ENCODE measurements at regions not wholly inside any gene's neighbourhood (a gene's known extent, or its start where the extent isn't known, plus 50 kb on each side); places are given as distances from the start of the nearest gene placed in this dataset.

GRCh38 chr13:85074543-85075313 is 724.5 kb downstream of the SLITRK6 start (continued):
- TF ChIP-seq ZNF114 (CRISPR knock-in tag; IDR thresholded peaks at IDR 0.05) (no peak), NANOG (IDR thresholded peaks at IDR 0.05; ENCODE audit: borderline replicate concordance) (no peak), ZNF331 (CRISPR knock-in tag; IDR thresholded peaks at IDR 0.05; ENCODE audit: low read depth) (no peak), STAT1 (IDR thresholded peaks at IDR 0.05; ENCODE audit: unreplicated experiment) (no peak), JUNB (IDR thresholded peaks at IDR 0.05; ENCODE audit: unreplicated experiment) (no peak), EZH2 (IDR thresholded peaks at IDR 0.05; ENCODE audit: low read depth, unreplicated experiment) (no peak), REST (IDR thresholded peaks at IDR 0.05; ENCODE audit: unreplicated experiment) (no peak)

- no peak for ATAC-seq
- Mint-ChIP-seq H3K27me3 (ENCODE audit: insufficient read depth, low read depth, poor library complexity) (no peaks in the 10 kb centered on the region), H3K4me3 (no peak overlapping the region), H3K27ac (no peak overlapping the region), H3K4me1 (no peaks in the 10 kb centered on the region), H3K9me3 (no peaks in the 10 kb centered on the region), H3K36me3 (ENCODE audit: low read depth) (no peaks in the 10 kb centered on the region)
- no peaks in the 10 kb centered on the region for H3F3A ChIP-seq (replicated peaks; ENCODE audit: low read depth)
- H3K27ac ChIP-seq (ENCODE audit: low read depth) = no peak overlapping the region
- no peak for TF ChIP-seq ZNF114 (CRISPR knock-in tag; IDR thresholded peaks at IDR 0.05)
- TF ChIP-seq REST (IDR thresholded peaks at IDR 0.05; ENCODE audit: unreplicated experiment) = no peak
- no peak for TF ChIP-seq JUNB (IDR thresholded peaks at IDR 0.05; ENCODE audit: unreplicated experiment)
- TF ChIP-seq CREB1 (CRISPR knock-in tag; IDR thresholded peaks at IDR 0.05; ENCODE audit: low read depth) = no peak
- H3K79me2 ChIP-seq (replicated peaks; ENCODE audit: insufficient read depth) = no peaks in the 10 kb centered on the region
- no peak overlapping the region for H3K4me3 ChIP-seq
- no peaks in the 10 kb centered on the region for H3K9me2 ChIP-seq (ENCODE audit: insufficient read depth)
- H3K4me1 ChIP-seq (ENCODE audit: insufficient read depth) = no peaks in the 10 kb centered on the region
- H3K36me3 ChIP-seq (ENCODE audit: insufficient read depth) = no peaks in the 10 kb centered on the region
- no peaks in the 10 kb centered on the region for H3K27me3 ChIP-seq (ENCODE audit: insufficient read depth)
- H4K20me1 ChIP-seq (replicated peaks; ENCODE audit: insufficient read depth) = no peaks in the 10 kb centered on the region
- H2AFZ ChIP-seq = no peak overlapping the region
- no peak overlapping the region for H3K4me2 ChIP-seq
- no peak for DNase-seq (ENCODE audit: low spot score)
Observed at GRCh38 chr13:85068231-85068630, 731.0 kb downstream of the SLITRK6 start.
